OCI-LY3 (cell line): ENCODE measurements at regions not wholly inside any gene's neighbourhood (a gene's known extent, or its start where the extent isn't known, plus 50 kb on each side); places are given as distances from the start of the nearest gene placed in this dataset.

ENCODE experiments used
- CTCF ChIP-seq: fragments of 200-600, 300-600 bp; sonication (generic); IDR thresholded peaks from 2 replicates; pipeline ENCODE4 v1.5.1; 2014; ENCODE audit warnings: antibody characterized with exemption, low read length, low read depth
- EZH2phosphoT487 ChIP-seq: fragments of 200-600 bp; shearing (Covaris generic); IDR thresholded peaks from 2 replicates; pipeline ENCODE4 v1.6.1; 2018; ENCODE audit warnings: antibody characterized with exemption, mixed run types, low read depth

- TF ChIP-seq CTCF: no peak
- no peak for TF ChIP-seq EZH2phosphoT487
Observed at GRCh38 chr4:66863481-66863880, 681.8 kb downstream of the CENPC start.
